Lower leg skin (tissue), 3 donors: ENCODE measurements at regions not wholly inside any gene's neighbourhood (a gene's known extent, or its start where the extent isn't known, plus 50 kb on each side); places are given as distances from the start of the nearest gene placed in this dataset.

ENCODE experiments used
- POLR2A ChIP-seq, 2 donors: fragments of 450-650 bp; IDR thresholded peaks; one replicate each; pipeline ENCODE4 v1.6.1; 2016 to 2017; ENCODE audit warnings: antibody characterized with exemption in 2 of 2, mild to moderate bottlenecking in 1 of 2, moderate library complexity in 1 of 2
- TF ChIP-seq, protein P1 (sequence below), 3 donors: fragments of 450-650 bp; IDR thresholded peaks; one replicate each; pipeline ENCODE4 v1.5.1; 2016; ENCODE audit warnings: antibody characterized with exemption in 3 of 3, mild to moderate bottlenecking in 3 of 3, moderate library complexity in 2 of 3

DNA sequence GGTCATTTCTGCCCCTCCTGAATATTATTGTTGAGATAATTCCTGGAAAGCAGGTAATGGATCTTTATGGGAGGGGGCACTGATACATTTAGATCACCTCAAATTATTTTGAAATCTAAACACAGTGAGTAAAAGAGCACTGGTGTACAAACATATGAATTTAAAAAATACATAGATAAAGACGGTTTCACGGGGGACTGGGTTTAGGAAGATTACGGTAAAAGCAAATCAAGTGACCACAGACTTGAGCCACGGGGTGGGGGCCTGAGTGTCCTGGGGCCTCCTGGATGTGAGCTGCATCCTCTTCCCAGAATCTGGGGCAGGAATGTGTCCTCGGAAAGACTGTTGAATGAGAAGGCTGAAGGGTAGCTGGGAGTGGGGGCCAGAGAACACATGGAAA, 219.1 kb upstream of the KLF6 start:
- TF ChIP-seq, protein P1, sequence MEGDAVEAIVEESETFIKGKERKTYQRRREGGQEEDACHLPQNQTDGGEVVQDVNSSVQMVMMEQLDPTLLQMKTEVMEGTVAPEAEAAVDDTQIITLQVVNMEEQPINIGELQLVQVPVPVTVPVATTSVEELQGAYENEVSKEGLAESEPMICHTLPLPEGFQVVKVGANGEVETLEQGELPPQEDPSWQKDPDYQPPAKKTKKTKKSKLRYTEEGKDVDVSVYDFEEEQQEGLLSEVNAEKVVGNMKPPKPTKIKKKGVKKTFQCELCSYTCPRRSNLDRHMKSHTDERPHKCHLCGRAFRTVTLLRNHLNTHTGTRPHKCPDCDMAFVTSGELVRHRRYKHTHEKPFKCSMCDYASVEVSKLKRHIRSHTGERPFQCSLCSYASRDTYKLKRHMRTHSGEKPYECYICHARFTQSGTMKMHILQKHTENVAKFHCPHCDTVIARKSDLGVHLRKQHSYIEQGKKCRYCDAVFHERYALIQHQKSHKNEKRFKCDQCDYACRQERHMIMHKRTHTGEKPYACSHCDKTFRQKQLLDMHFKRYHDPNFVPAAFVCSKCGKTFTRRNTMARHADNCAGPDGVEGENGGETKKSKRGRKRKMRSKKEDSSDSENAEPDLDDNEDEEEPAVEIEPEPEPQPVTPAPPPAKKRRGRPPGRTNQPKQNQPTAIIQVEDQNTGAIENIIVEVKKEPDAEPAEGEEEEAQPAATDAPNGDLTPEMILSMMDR (IDR thresholded peaks at IDR 0.05): no peak
- no peak for TF ChIP-seq POLR2A (IDR thresholded peaks at IDR 0.05)
